HG02885 (cell line): ENCODE measurements at regions not wholly inside any gene's neighbourhood (a gene's known extent, or its start where the extent isn't known, plus 50 kb on each side); places are given as distances from the start of the nearest gene placed in this dataset.
"Not testable (repeated sequence)": the region's sequence is repeated elsewhere in the genome, so short reads cannot be mapped to it uniquely, and the experiment has no call there.

ENCODE experiments used
- ATAC-seq: cut with Tn5 transposase; IDR thresholded peaks from one replicate; pipeline ENCODE4 v1.9.1; 2021; ENCODE audit warnings: mild to moderate bottlenecking; ENCODE audit not compliant: unreplicated experiment, poor library complexity

DNA sequence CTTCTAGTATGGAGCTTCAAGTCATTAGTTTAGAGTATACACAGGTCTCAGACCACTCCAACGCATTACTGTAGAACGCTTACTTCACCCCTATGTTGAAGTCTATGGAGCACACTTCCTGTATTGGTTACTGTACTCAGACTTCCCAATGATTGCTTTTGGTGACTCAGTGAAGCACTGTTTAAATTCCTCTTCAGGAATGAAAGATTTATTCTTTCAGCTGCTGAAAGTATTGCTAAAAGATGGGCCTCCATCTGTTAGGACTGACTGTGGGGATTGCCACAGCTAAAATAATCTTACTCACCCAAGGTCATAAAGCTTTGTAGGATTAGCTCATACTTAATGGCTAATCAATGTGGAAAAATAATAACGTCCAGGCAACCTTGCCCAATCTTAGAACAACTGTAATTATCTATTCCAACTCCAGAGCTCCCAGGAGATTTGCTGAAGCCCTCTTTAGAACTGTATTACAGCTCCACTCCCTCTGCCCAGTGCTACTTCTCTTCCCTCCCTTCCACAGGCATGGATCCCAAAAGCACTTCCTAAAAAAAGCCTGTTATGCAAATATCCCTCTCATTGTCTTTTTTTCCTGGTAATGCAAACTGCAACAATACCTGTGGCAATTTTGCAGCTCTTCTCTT is 281.9 kb upstream of the HS3ST1 start:
- no peak for ATAC-seq

DNA sequence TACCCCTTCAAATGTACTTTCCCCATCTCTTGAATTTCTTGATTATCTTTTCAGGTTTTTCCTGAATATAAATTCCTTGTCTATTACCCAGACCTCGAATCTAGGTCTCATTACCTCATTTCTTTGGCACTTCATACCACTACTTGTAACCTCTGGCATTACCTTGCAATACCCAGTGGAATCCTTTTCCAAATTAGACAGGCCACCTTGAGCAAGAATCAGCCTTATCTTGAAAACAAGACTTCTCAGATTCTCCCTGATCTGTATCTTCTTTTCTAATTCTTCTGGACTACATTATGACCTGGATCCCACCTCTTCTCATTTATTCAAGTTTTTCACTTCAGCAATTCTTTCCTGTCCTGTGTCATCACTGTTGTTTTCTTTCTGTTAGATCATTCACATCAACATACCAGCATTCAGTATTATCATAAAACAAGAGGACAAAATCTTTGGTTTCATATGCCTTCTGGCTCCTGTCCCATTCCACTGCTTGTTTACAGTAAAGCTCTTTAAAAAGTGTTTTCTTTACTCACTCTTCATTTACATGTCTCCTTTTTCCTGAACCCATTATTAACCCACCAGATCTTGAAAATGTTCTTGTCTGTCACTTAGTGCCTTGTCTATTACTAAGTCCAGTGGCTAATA is 275.6 kb upstream of the HS3ST1 start:
- no peak for ATAC-seq

DNA sequence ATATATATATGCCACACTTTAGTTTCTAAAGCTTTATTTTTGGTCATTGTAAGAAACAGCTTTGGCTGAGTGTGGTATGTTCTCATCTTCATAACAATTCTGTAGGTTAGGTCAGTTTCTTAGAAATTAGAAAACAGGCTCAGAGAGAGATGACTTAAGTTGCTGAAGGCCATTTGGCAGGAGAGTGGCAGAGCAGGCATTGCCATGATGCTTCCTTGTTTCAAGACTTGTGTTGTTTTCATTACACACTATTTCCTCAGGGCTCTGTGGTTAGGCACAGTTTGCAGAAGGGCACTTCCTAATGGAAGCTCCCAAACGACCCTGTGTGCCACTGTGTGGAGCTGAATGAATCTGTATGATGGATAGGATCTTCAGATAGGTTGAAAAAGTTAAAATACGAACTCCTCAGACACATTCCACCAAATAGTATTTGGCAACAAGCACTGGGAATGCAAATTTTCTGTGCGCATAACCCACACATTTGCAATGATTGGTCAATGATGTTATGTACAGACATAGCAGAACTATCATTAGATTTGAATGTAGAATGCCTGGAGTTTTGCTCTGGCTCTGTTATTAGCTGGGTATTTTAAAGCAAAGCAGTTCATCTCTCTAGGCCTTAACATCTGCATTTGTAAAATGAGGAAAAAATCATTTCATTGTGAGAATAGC is 274.3 kb upstream of the HS3ST1 start:
- ATAC-seq = no peak

DNA sequence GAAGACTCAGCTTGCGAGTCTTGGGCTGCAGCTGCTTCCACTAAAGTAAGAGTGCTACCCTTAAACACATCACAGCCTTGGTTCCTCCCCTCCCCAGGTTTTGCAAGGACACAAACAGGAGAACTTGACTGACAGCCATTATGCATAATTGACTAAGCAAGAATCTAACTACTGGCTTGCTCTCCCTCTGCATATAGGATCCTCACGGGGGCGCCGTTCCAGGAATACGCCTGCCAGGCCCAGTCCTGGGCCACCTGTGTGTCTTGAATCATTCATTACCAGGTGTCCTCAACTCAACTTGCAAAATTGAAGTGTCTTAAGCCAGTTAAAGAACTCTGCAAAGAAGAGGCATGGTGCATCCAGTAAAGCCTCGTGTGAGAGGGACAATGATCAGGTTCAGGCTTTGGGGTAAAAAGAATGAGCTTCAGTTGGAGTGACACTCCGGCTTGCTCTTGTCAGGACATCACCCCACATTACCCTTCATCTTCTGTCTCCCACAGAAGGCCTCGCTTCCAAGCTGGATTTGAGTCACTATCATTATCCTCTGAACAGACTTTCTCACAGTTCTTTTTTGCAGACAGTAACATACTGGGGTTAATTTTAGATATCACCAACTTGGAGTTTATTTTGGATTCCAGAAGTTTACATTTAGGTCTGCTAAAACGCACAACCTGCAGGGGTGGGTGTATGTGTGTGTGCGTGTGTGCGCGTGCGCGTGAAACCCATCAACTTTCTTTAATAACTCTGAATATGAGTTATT is 273.5 kb upstream of the HS3ST1 start:
- ATAC-seq = no peak

DNA sequence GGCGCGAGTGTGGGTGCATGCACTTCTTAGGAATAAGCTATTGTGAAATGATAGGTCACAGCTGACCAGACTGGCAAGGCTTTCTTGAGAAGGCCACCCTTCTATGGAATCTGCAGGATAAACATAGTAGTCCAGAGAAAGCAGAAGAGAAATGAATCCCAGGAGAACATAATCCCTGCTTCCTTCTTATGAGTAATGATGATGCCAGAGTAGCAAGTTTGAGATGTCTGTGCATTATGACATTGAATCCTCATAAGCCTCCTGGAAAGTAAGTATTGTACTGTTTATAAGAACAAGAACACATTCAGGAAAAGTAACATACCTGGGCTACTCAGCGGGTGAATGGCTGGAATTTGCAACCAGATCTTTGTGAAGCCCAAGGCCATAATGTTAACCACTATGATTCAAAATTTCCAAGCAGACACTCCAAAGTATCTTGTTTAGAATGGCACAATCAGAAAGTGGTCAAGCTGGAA is 272.1 kb upstream of the HS3ST1 start:
- ATAC-seq = no peak

DNA sequence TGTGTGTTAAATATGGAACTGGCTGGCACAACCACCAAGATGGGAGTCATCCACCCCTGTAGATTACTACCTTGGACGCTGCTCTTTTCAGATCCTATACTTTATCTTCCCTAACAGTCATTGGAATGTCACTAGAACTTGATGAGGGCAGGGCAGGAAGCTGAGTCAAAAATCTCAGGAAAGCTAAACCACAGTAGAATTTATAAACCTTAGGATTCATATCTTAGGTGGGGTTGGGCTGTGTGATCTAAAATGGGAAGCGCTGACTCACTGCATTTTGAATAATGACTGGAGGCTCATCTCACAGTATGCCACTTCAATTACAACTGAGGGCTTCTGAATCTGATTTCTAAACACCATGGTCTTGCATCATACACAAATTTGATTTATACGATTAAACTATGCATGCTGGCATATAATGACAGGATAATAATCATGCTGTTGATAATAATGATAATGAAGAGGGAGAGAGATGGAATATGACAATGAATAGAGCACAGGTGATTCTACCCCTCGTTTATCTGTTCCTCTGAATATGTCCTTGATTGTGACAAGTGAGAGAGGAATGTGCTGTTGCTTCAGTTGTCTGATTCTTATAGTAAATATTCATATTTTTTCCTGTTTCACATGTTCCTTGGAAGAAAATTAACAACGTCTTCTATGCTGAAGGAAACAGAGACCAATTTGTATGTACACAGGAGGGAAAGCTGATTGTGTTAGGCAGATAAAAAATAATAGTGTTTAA is 270.3 kb upstream of the HS3ST1 start:
- no peak for ATAC-seq

DNA sequence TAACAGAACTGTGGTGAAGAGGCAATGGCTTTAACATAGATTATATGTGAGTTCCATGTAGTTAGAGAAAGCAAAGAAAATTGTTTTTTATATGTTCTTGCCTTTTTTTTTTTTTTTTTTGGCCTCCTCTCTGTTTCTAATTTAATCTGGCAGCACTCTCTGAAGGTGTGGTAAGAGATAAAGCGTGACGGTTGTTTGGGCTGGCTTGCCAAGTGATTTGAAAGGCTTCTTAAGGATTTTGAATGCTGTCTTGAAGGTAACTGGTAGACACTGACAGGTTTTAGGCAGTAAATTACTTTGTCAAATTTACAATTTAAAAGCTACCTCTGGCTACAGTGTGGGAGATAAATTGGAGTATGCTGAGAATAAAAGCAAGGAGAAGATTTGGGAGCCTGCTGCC is 269.3 kb upstream of the HS3ST1 start:
- ATAC-seq = no peak

- ATAC-seq = no peak
These were observed 265.0 kb upstream of the HS3ST1 start for GRCh38 chr4:11693693-11694092.

DNA sequence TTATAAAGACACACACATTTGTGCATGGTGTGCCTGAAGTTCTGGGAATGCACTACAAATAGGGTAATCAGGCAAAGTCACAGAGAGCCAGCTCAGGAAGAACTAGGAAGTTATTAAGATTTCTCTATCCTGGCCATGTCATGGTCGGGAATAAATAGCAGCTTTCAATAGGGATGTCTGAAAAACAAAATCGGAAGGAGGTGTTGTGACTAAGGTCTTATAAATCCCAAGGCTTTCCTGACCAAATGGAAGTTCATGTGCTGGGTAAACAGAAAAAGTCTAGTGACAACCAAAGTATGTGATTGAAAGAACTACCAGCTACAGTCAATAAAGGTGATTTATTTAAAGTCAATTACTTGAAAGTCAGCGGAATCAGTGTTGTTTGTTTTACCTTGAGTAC is 262.5 kb upstream of the HS3ST1 start:
- ATAC-seq = no peak

DNA sequence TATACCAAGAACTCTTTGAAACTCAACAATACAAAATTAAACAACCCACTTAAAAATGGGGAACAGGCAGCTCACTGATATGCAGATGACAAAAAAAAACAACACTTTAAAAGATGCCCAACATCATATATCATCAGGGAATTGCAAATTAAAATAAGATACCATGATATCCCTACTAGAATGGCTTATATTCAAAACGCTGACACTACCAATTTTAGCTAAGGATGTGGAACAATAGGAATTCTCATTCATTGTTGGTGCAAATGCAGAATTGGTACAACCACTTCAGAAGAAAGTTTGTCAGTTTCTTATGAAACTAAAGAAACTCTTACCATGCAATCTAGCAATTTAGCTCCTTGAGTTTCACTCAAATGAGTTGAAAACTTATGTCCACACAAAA is 259.0 kb upstream of the HS3ST1 start:
- no peak for ATAC-seq

GRCh38 chr4:11685481-11685880 is 256.8 kb upstream of the HS3ST1 start:
- ATAC-seq = no peak

DNA sequence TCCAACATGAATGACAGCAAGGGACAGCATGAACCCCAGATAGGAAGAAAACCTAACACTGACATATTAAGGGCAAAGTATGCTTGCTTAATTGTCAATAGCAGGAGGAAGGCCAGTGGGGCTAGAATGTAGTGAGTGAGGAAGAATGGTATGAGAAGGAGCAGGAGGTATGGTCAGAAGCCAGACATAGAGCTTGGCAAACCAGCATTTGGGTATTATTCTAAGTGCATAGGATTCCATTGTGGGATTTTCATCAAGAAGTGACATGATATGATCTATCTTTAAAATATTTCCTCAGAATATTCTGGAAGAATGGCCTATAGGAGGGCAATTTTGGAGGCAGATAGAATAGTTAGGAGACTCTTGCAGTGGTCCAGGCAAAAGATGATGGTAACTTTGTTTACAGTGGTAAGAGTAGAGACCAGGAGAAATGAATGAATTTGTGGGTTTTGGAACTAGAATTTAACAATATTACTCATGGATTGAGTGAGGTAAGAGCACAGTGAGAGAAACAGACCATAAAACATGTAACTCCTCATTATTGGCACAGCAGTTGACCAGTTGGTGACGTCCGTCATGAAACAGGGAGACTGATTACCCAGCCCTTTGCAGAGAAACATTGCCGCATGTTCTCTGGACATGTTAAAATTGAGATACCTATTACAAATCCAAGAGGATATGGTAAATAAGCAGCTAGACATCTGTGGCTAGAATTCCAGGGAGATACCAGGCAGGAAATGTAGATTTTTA is 246.5 kb upstream of the HS3ST1 start:
- no peak for ATAC-seq

DNA sequence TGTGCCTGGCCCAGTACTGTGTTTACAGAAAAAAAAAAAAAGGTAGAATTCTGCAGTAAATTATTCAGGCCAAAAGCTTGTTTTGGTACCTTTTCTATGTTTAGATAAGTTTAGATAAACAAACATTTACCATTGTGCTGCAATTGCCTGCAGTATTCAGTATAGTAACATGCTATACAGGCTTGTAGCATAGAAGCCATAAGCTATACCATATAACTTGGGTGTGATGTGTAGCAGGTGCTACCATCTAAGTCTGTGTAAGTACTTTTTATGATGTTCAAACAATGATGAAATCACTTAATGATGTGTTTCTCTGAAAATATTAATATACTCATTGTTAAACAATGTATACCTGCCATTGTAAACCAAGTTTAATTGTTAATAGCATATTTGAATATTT is 241.6 kb upstream of the HS3ST1 start:
- ATAC-seq = no peak

DNA sequence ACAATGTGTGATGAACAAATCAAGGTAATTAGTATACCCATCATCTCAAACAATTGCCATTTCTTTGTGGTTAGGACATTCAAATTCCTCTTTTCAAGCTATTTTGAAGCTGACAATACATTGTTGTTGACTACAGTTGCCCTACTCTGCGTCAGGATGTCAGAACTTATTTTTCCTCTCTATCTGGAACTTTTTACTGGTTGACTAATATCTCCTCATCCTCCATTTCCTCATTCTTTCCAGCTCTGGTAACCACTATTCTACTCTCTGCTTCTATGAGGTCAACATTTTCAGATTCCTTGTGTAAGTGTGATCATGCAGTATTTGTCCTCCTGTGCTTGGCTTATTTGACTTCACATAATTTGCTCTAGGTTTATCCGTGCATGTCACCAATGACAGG is 240.5 kb upstream of the HS3ST1 start:
- no peak for ATAC-seq

GRCh38 chr4:11663114-11663513 is 234.4 kb upstream of the HS3ST1 start:
- no peak for ATAC-seq

DNA sequence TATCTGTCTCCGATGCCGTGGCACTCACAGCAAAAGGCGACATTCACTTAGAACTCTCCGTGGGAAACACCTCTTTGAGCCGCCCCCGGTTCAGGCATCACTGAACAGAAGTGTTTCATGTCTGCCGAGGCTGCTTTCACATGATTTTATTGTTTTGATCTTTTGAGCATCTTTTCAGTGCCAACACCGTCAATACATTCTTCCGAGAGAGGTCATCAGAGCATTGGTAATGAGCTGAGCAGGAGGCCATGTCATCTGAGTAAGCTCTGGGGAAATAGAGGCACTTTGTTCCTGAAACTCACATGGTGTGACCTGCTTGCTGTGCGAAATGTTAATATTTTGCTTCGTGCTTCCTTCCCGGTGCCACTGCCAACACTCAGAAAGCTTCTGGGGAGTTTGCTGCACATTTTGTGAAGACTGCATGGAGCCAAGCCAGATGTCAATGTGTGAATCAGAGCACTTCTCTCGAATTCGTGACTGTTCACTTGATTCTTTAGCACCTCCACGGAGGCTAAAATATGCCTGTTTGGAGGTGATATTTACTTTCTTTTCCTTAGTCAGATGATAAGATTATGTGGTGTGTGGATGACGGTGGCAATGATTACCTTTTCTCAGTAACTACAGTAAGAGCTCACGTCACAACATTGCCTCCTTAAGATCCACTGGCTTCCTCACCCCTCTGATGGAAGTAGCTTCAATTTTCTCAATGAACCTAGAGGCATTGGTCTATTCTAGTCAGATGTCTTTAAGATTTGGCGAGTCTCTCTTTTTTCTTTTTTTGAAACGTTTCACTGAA is 222.3 kb upstream of the HS3ST1 start:
- no peak for ATAC-seq

GRCh38 chr4:11647433-11647832 is 218.7 kb upstream of the HS3ST1 start:
- ATAC-seq = no peak

- ATAC-seq = not testable (repeated sequence)
These were observed 214.4 kb upstream of the HS3ST1 start for GRCh38 chr4:11643081-11643480.

DNA sequence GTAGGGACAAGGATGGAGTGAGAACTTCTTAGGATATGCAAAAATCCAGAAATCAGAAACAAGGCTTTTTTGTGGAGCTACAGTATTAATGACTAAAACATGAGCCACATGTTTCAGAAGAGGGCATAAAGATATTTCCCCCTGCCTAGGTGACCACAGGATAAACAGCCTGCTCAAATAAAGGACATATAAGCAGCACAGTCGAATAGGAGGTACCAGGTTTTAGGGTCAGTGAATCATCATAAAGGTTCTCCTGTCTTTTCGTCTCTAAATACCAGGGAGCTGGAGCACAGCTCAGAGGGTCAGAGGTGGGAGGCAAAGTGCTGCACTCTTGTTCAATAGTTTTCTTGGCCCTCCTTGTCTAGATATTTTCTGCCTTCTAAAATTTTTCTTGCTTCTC is 211.9 kb upstream of the HS3ST1 start:
- ATAC-seq = no peak
